Smooth muscle cell (in vitro differentiated cells): ENCODE measurements at regions not wholly inside any gene's neighbourhood (a gene's known extent, or its start where the extent isn't known, plus 50 kb on each side); places are given as distances from the start of the nearest gene placed in this dataset.
"Not testable (repeated sequence)": the region's sequence is repeated elsewhere in the genome, so short reads cannot be mapped to it uniquely, and the experiment has no call there.

Experiments used
- DNase-seq: peaks from one replicate; lab custom pipeline; 2025; ENCODE audit not compliant: unreplicated experiment; lab: John Stamatoyannopoulos, UW
- H2AFZ ChIP-seq: fragments of 200-600 bp; sonication (generic); 2 replicates; pipeline ENCODE4 v1.6.0; 2016; ENCODE audit warnings: antibody characterized with exemption, low read depth, mild to moderate bottlenecking
- H3F3A ChIP-seq: fragments of 200-600 bp; sonication (generic); 2 replicates; pipeline ENCODE4 v1.6.0; 2017; ENCODE audit warnings: antibody characterized with exemption, low read depth
- H3K27ac ChIP-seq: fragments of 200-600 bp; sonication (generic); 2 replicates; pipeline ENCODE4 v1.5.1; 2016; ENCODE audit warnings: low read depth, mild to moderate bottlenecking
- H3K27me3 ChIP-seq: fragments of 200-600 bp; sonication (generic); 2 replicates; pipeline ENCODE4 v1.6.1; 2016; ENCODE audit warnings: low read depth, mild to moderate bottlenecking
- H3K36me3 ChIP-seq: fragments of 200-600 bp; sonication (generic); 2 replicates; pipeline ENCODE4 v1.5.1; 2016; ENCODE audit warnings: low read depth
- H3K4me1 ChIP-seq: fragments of 200-600 bp; sonication (generic); 2 replicates; pipeline ENCODE4 v1.5.1; 2016; ENCODE audit warnings: low read depth
- H3K4me2 ChIP-seq: fragments of 200-600 bp; sonication (generic); 2 replicates; pipeline ENCODE4 v1.6.0; 2016; ENCODE audit warnings: mild to moderate bottlenecking
- H3K4me3 ChIP-seq: fragments of 200-600 bp; sonication (generic); 2 replicates; pipeline ENCODE4 v1.5.1; 2016; ENCODE audit warnings: mild to moderate bottlenecking
- H3K79me2 ChIP-seq: fragments of 200-600 bp; sonication (generic); 2 replicates; pipeline ENCODE4 v1.6.0; 2016; ENCODE audit warnings: low read depth, mild to moderate bottlenecking
- H3K9ac ChIP-seq: fragments of 200-600 bp; sonication (generic); 2 replicates; pipeline ENCODE4 v1.6.0; 2016; ENCODE audit warnings: low read depth
- H3K9me3 ChIP-seq: fragments of 200-600 bp; sonication (generic); replicated peaks from 2 replicates; pipeline ENCODE4 v1.5.1; 2016; ENCODE audit warnings: low read depth
- H4K20me1 ChIP-seq: fragments of 200-600 bp; sonication (generic); 2 replicates; pipeline ENCODE4 v1.6.0; 2016; ENCODE audit warnings: low read depth
- CTCF ChIP-seq: fragments of 200-600 bp; sonication (generic); IDR thresholded peaks from 2 replicates; pipeline ENCODE4 v1.5.1; 2017; ENCODE audit warnings: borderline replicate concordance, mild to moderate bottlenecking, antibody characterized with exemption; ENCODE audit not compliant: insufficient read depth, poor library complexity, severe bottlenecking
- WGBS: methylation state at CpG from one replicate; pipeline ENCODE4 v1.1.7; 2016; ENCODE audit warnings: low lambda C conversion rate; 5-methylcytosine and 5-hydroxymethylcytosine counted together

GRCh38 chr21:38115870-38116269 is 140.9 kb upstream of the KCNJ15 start:
- TF ChIP-seq CTCF: no peak
- no peaks in the 10 kb centered on the region for H3K79me2 ChIP-seq
- 96% methylated on average over 3 of the region's 3 CpGs for WGBS
- no peaks in the 10 kb centered on the region for H4K20me1 ChIP-seq
- H3K9ac ChIP-seq: no peak overlapping the region
- no peak overlapping the region for H2AFZ ChIP-seq
- H3K27ac ChIP-seq: no peak overlapping the region
- H3K36me3 ChIP-seq: no peaks in the 10 kb centered on the region
- DNase-seq: no peak
- no peak overlapping the region for H3K4me3 ChIP-seq
- H3K4me2 ChIP-seq: no peak overlapping the region
- no peaks in the 10 kb centered on the region for H3K4me1 ChIP-seq
- H3K27me3 ChIP-seq: no peaks in the 10 kb centered on the region
- no peaks in the 10 kb centered on the region for H3F3A ChIP-seq
- no peaks in the 10 kb centered on the region for H3K9me3 ChIP-seq

- Histone ChIP-seq H3K79me2 (no peaks in the 10 kb centered on the region), H3K9me3 (no peaks in the 10 kb centered on the region), H3K27me3 (no peaks in the 10 kb centered on the region), H3K36me3 (no peaks in the 10 kb centered on the region), H3F3A (no peaks in the 10 kb centered on the region), H4K20me1 (no peaks in the 10 kb centered on the region), H3K4me1 (no peaks in the 10 kb centered on the region), H3K9ac (no peak overlapping the region), H3K27ac (no peak overlapping the region), H3K4me2 (no peak overlapping the region), H2AFZ (no peak overlapping the region), H3K4me3 (no peak overlapping the region)
- WGBS: 97% methylated on average over 4 of the region's 4 CpGs
- no peak for DNase-seq
- no peak for TF ChIP-seq CTCF
These were observed 137.0 kb upstream of the KCNJ15 start for GRCh38 chr21:38119793-38120192.

GRCh38 chr21:38120679-38120983 is 136.2 kb upstream of the KCNJ15 start:
- H3K4me3 ChIP-seq, H2AFZ ChIP-seq, H3K9ac ChIP-seq, DNase-seq, H3K36me3 ChIP-seq, H3K9me3 ChIP-seq, H3K27me3 ChIP-seq, H3K4me1 ChIP-seq, H3K4me2 ChIP-seq, H4K20me1 ChIP-seq, H3K79me2 ChIP-seq, H3F3A ChIP-seq, H3K27ac ChIP-seq: not testable (repeated sequence)
- WGBS: 98% methylated on average over 6 of the region's 6 CpGs

GRCh38 chr21:38120984-38121855 is 135.6 kb upstream of the KCNJ15 start:
- no peaks in the 10 kb centered on the region for H3K36me3 ChIP-seq
- H4K20me1 ChIP-seq: no peaks in the 10 kb centered on the region
- H3K4me1 ChIP-seq: no peaks in the 10 kb centered on the region
- no peak overlapping the region for H3K9ac ChIP-seq
- no peak overlapping the region for H3K4me2 ChIP-seq
- H3K27ac ChIP-seq: no peak overlapping the region
- no peak for DNase-seq
- TF ChIP-seq CTCF: no peak
- no peaks in the 10 kb centered on the region for H3K9me3 ChIP-seq
- WGBS: 95% methylated on average over 32 of the region's 32 CpGs
- H2AFZ ChIP-seq: no peak overlapping the region
- no peak overlapping the region for H3K4me3 ChIP-seq
- no peaks in the 10 kb centered on the region for H3K79me2 ChIP-seq
- H3K27me3 ChIP-seq: peaks cover 11% of the 10 kb centered on the region
- no peaks in the 10 kb centered on the region for H3F3A ChIP-seq
